ENCODE measurements at regions not wholly inside any gene's neighbourhood (a gene's known extent, or its start where the extent isn't known, plus 50 kb on each side); places are given as distances from the start of the nearest gene placed in this dataset.

DNA sequence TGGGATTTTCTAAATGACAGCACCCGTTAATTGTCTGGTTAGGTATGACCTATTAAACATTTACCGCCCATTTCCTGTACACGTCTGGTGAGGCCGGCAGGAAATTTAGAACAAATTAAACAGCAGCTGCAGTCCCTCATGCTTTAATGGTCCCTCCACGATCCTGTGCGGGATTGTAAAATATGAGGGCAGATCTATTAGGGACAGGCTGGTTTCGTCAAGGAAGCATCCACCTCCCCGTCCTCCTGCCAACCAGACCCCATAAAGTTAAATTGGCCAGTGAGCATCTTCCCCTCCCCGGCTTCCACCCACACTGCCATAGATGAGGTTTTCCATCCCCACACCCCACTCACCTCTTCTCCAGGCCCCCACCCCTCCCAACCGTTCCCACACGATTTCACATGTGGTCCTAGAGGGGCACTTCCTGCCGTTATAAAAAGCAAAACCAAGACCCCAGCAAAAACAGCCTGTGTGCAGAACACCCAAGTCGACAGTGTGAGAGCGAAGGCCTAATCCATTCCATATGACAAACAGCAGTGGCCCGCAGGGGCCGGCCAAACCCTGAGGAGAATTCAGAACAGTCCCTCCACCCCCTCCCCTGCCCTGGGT, 331.9 kb downstream of the FOXL1 start:
- no peak overlapping the region for H3K4me3 ChIP-seq
- no peaks in the 10 kb centered on the region for H3K4me1 ChIP-seq
- TF ChIP-seq, protein P1, sequence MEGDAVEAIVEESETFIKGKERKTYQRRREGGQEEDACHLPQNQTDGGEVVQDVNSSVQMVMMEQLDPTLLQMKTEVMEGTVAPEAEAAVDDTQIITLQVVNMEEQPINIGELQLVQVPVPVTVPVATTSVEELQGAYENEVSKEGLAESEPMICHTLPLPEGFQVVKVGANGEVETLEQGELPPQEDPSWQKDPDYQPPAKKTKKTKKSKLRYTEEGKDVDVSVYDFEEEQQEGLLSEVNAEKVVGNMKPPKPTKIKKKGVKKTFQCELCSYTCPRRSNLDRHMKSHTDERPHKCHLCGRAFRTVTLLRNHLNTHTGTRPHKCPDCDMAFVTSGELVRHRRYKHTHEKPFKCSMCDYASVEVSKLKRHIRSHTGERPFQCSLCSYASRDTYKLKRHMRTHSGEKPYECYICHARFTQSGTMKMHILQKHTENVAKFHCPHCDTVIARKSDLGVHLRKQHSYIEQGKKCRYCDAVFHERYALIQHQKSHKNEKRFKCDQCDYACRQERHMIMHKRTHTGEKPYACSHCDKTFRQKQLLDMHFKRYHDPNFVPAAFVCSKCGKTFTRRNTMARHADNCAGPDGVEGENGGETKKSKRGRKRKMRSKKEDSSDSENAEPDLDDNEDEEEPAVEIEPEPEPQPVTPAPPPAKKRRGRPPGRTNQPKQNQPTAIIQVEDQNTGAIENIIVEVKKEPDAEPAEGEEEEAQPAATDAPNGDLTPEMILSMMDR (IDR thresholded peaks at IDR 0.05): no peak
- no peaks in the 10 kb centered on the region for H3K9me3 ChIP-seq
- H3K27ac ChIP-seq: no peak overlapping the region
- 47 to 54% (median 52%) methylated on average over 16 of the region's 16 CpGs for WGBS, 3 donors
- ATAC-seq: no peak
- no peaks in the 10 kb centered on the region for H3K36me3 ChIP-seq (ENCODE audit: insufficient read depth in 1 of 2, low read depth in 1 of 2)
- H3K27me3 ChIP-seq (ENCODE audit: insufficient read depth in 3 of 3, low read length in 2 of 3): peaks cover 0 to 47% (median 7%) of the 10 kb centered on the region in 3 donors
- intact Hi-C loops (cut with DNase I): no loop called here
- DNase-seq: no peak

GRCh38 chr16:86911437-86911958, 333.1 kb downstream of the FOXL1 start:
- intact Hi-C loops (cut with DNase I): no loop called here
- no peaks in the 10 kb centered on the region for H3K9me3 ChIP-seq
- 54 to 59% (median 56%) methylated on average over 4 of the region's 4 CpGs for WGBS, 3 donors
- ATAC-seq (no peak), DNase-seq (no peak)
- H3K4me3 ChIP-seq: no peak overlapping the region
- peaks cover 0 to 52% (median 8%) of the 10 kb centered on the region in 3 donors for H3K27me3 ChIP-seq (ENCODE audit: insufficient read depth in 3 of 3, low read length in 2 of 3)
- no peak overlapping the region for H3K27ac ChIP-seq
- no peaks in the 10 kb centered on the region for H3K4me1 ChIP-seq
- no peaks in the 10 kb centered on the region for H3K36me3 ChIP-seq (ENCODE audit: insufficient read depth in 1 of 2, low read depth in 1 of 2)
- TF ChIP-seq, protein P1 (IDR thresholded peaks at IDR 0.05): no peak

DNA sequence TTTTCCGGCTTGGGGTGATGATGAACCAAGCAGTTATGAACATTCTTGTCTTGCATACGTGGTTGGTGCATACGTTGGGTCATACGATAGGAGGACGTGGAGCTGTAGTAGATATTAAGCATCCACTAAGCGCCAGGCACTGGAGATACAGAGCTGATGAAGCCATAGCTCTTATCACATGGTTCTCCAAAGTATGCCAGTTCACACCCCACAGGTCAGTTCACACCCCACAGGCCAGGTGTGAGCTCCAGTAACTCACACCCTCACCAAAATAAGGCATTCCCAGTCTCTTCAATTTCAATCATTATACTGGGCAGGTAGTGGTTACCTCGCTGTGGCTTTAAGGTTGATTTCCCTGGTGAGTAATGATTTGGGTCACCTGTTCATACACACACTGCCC, 335.5 kb downstream of the FOXL1 start:
- 90 to 93% (median 93%) methylated on average over 7 of the region's 7 CpGs for WGBS, 3 donors
- TF ChIP-seq, protein P1 (IDR thresholded peaks at IDR 0.05): no peak
- ATAC-seq: no peak
- Histone ChIP-seq H3K27ac (no peak overlapping the region), H3K4me3 (no peak overlapping the region), H3K36me3 (ENCODE audit: insufficient read depth in 1 of 2, low read depth in 1 of 2) (no peaks in the 10 kb centered on the region), H3K27me3 (ENCODE audit: insufficient read depth in 3 of 3, low read length in 2 of 3) (peaks cover 0 to 44% (median 9%) of the 10 kb centered on the region in 3 donors), H3K4me1 (no peaks in the 10 kb centered on the region), H3K9me3 (no peaks in the 10 kb centered on the region)
- no peak for DNase-seq
- intact Hi-C loops (cut with DNase I): no loop called here

- Histone ChIP-seq H3K36me3 (ENCODE audit: insufficient read depth in 1 of 2, low read depth in 1 of 2) (no peaks in the 10 kb centered on the region), H3K9me3 (no peaks in the 10 kb centered on the region), H3K27me3 (ENCODE audit: insufficient read depth in 3 of 3, low read length in 2 of 3) (peaks cover 0 to 51% (median 15%) of the 10 kb centered on the region in 3 donors), H3K27ac (no peak overlapping the region), H3K4me1 (no peaks in the 10 kb centered on the region), H3K4me3 (no peak overlapping the region)
- DNase-seq (no peak), ATAC-seq (no peak)
- intact Hi-C loops (cut with DNase I): no loop called here
- WGBS, 3 donors: 27 to 34% (median 27%) methylated on average over 18 of the region's 18 CpGs
- TF ChIP-seq, protein P1 (IDR thresholded peaks at IDR 0.05): no peak
These were observed 336.7 kb downstream of the FOXL1 start for GRCh38 chr16:86914876-86915717.

Data from psoas muscle (tissue), 7 donors.